A204.1 (cell line): ENCODE measurements at regions not wholly inside any gene's neighbourhood (a gene's known extent, or its start where the extent isn't known, plus 50 kb on each side); places are given as distances from the start of the nearest gene placed in this dataset.
"Not testable (repeated sequence)": the region's sequence is repeated elsewhere in the genome, so short reads cannot be mapped to it uniquely, and the experiment has no call there.

ENCODE experiments used
- FAIRE-seq: peaks from 2 replicates; lab custom pipeline; 2012; peaks lifted over from hg19 to GRCh38; lab: Jason Lieb, UNC

DNA sequence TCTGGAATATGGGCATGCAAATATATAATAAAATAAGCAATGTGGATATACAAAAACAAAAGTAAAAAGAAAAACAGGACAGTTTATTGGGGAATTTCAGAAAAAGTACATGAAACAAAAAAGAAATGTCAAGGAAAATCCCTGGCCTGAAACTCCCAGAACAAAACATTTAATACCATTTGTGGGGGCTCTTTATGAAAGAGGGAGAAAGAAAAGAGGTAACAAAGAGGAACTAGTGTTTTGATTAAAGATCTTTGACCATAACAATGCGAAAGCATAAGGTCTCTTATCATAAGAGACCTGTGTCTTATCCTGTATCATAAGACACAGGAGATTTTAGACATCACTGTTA, 88.6 kb upstream of the ARID1B start:
- FAIRE-seq, result no peak

GRCh38 chr6:156687789-156688619, 89.2 kb upstream of the ARID1B start:
- no peak for FAIRE-seq

GRCh38 chr6:156686995-156687788, 90.0 kb upstream of the ARID1B start:
- no peak for FAIRE-seq

- FAIRE-seq, result peak; percentile 84
These were observed 90.7 kb upstream of the ARID1B start for GRCh38 chr6:156686301-156686994.

- FAIRE-seq, result no peak
These were observed 91.4 kb upstream of the ARID1B start for GRCh38 chr6:156685823-156686222.

GRCh38 chr6:156683821-156684220, 93.4 kb upstream of the ARID1B start:
- no peak for FAIRE-seq

GRCh38 chr6:156676721-156677120, 100.5 kb upstream of the ARID1B start:
- FAIRE-seq, result no peak

DNA sequence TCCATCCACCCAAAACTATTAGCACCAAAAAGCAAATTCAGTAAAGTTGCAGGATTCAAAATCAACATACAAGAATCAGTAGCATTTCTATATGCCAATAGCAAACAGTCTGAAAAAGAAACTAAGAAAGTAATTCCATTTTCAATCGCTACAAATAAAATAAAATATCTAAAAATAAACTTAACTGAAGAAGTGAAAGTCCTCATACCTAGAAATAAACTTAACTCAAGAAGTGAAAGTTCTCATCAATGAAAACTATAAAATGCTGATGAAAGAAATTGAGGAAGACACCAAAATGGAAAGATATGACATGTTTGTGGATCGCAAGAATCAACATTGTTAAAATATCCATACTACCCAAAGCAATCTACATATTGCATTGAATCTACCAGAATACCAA, 103.0 kb upstream of the ARID1B start:
- peak; percentile 19 for FAIRE-seq

DNA sequence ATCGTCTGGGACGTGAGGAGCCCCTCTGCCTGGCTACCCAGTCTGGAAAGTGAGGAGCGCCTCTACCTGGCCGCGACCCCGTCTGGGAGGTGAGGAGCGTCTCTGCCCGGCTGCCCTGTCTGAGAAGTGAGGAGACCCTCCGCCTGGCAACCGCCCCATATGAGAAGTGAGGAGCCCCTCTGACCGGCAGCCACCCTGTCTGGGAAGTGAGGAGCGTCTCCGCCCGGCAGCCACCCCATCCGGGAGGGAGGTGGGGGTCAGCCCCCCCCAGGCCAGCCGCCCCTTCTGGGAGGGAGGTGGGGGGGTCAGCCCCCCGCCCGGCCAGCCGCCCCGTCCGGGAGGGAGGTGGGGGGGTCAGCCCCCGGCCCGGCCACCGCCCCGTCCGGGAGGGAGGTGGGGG, 107.1 kb upstream of the ARID1B start:
- FAIRE-seq, result not testable (repeated sequence)

DNA sequence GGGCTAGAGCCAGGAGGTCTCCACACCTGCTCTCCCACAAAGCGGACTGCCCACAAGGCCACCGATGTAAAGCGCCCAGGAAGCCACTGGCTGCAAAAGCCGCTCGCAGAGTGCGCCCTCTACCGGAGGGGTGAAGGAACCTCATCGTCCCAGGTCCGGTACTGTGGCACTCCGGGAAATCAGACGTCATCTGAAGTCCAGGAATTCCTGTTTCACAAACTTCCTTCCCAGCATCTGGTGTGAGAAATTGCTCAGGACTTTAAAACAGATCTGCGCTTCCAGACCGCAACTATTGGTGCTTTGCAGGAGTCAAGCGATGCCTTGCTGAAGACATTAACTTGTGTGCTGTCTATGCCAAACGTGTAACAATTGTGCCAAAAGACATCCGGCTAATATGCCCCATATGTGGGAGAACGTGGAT, 115.1 kb upstream of the ARID1B start:
- FAIRE-seq, result no peak

DNA sequence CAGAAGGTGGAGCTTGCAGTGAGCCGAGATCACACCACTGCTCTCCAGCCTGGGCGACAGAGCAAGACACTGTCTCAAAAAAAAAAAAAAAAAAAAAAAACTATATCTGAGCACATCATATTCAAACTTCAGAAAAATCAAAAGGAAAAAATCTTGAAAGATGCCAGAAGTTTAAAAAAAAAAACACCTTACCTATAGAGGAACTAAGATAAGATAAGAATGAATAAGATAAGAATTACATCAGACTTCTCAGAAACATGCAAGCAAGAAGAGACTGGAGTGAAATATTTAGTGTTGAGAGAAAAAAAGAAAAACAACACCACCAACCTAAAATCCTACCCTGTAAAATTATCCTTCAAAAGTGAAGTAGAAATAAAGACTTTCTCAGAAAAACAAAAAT, 116.8 kb upstream of the ARID1B start:
- no peak for FAIRE-seq

DNA sequence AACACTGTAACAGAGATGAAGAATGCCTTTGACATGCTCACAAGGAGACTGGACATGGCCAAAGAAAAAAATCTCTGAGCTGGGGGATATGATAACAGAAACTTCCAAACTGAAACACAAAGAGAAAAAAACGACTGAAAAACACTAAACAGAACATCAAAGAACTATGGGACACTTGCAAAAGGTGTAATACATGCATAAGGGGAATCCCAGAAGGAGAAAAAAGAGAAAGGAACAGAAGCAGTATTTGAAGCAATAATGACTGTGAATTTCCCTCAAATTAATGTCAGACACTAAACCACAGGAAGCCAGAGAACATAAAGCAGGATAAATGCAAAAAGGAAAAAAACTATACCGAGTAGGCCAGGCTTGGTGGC, 117.4 kb upstream of the ARID1B start:
- FAIRE-seq, result no peak

- FAIRE-seq, result no peak
These were observed 118.0 kb upstream of the ARID1B start for GRCh38 chr6:156658966-156659821.

GRCh38 chr6:156658186-156658965, 118.8 kb upstream of the ARID1B start:
- no peak for FAIRE-seq

DNA sequence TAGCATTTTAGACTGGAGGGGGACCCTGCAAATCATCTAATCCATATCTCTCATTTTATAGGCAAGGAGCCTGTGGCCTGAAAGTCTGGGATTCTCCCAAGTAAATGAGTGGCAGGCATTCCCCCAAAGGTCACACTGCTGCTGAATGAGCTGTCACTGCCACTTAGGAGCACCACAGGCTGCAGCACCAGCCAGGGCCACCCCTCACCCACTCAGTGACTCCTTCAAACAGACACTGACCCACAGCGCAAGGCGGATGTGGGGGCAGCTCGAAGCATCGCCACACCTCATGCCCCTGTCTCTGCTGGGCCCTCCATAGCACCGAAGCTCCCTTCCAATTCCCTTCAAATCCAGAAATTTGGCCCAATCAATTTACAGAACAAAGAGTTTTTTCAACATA, 119.9 kb upstream of the ARID1B start:
- FAIRE-seq, result no peak

GRCh38 chr6:156654919-156655918, 122.0 kb upstream of the ARID1B start:
- FAIRE-seq, result no peak

DNA sequence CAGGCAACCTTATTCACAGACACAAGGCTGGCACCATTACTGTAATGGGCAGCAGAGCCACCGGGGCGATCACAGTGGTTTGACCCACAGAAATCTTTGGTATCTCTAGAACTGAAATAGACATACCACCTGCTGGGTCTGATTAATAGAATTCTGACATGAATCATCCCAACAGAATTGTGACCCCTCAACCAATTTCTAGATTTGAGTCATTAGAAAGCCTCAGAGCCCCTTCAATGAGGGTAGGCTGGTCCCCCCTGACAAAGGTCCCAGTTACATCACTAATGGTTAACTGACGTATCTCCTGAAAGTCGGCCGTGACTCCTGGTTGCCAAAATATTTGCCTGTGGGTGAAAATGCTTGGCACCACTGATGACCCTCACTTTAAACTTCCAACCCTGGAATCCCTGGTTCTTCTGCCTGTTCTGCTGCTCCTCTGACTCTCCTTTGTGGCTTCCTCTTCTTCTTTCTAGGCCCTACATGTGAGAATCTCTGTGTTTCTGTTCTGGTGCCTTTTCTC, 124.9 kb upstream of the ARID1B start:
- FAIRE-seq, result no peak

DNA sequence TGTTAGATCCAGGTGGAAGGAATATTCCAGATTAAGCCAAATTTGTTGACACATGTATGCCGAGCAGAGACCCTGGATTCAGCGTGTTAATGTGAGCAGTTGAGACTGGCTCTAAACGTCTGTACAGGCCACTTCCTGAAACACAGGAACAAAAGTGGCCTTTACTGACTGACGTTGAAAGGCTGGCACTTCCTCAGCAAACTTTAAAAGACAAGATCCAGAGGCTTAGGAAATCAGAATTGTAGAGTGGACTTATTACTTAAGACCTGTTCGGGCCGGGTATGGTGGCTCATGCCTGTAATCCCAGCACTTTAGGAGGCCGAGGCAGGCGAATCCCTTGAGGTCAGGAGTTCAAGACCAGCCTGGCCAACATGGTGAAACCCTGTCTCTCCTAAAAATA, 125.7 kb upstream of the ARID1B start:
- no peak for FAIRE-seq

DNA sequence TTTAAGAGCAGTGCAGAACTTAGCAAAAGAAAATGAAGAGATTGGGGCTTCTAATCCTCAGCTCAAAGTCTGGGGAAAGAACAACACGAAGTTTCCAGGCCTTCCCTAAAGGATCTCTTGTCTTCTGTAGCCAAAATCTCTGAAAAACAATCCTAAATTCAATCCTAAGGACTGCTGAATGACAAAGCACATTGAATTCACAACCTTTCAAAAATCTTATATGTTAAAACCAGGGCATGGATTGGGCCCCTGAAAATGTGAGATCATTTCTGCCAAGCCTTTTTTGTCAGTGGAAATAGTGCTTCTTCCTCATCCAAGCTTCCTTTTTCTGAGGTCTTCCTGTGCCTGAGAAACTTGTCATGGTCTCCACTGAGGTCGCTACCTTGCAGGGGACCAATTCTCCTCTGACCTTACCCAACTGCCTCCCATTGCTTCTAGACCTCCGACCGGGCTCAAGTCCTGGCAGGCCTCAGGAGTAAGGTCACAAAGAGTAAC, 126.2 kb upstream of the ARID1B start:
- FAIRE-seq, result no peak

DNA sequence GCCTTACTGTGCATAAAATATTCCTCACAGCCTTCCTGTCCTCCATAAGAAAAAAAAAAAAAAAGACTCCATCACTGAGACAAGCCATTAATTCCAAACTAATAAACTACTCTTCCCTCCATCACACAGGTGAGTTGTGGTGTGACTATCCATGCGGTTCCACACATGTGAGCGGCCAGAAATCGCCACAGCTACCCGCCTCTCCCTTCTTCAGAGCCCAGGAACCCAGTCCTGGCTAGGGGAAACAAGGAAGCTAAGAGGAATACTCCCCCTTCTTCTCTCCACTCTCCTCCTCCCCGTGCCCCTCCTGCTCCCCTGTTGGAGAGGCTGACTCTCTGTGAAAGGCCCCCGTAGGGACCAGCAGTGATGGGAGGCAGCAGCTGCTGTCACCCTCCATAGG, 128.6 kb upstream of the ARID1B start:
- no peak for FAIRE-seq
